HEK293T (cell line): ENCODE measurements at regions not wholly inside any gene's neighbourhood (a gene's known extent, or its start where the extent isn't known, plus 50 kb on each side); places are given as distances from the start of the nearest gene placed in this dataset.

Experiments used
- BHLHE40 ChIP-seq: fragments of 450-650 bp; IDR thresholded peaks from 2 replicates; pipeline ENCODE4 v1.6.1; 2016; ENCODE audit warnings: mild to moderate bottlenecking, moderate library complexity, borderline replicate concordance
- ELF4 ChIP-seq: fragments of 450-650 bp; IDR thresholded peaks from 2 replicates; pipeline ENCODE4 v1.6.1; 2017; ENCODE audit warnings: antibody characterized with exemption
- FOXK2 ChIP-seq: fragments of 450-650 bp; IDR thresholded peaks from 2 replicates; pipeline ENCODE4 v1.6.1; 2016; ENCODE audit warnings: mild to moderate bottlenecking
- FOXM1 ChIP-seq: fragments of 450-650 bp; IDR thresholded peaks from 2 replicates; pipeline ENCODE4 v1.6.1; 2017; ENCODE audit warnings: mild to moderate bottlenecking, borderline replicate concordance
- HDGF ChIP-seq: fragments of 450-650 bp; IDR thresholded peaks from 2 replicates; pipeline ENCODE4 v1.6.1; 2017; ENCODE audit warnings: antibody characterized with exemption, borderline replicate concordance
- SP1 ChIP-seq: fragments of 450-650 bp; IDR thresholded peaks from 2 replicates; pipeline ENCODE4 v1.6.1; 2017

- TF ChIP-seq FOXM1 (no peak), SP1 (no peak), HDGF (no peak), ELF4 (no peak), BHLHE40 (no peak), FOXK2 (no peak)
Measured at GRCh38 chr2:128836559-128837100, 518.0 kb upstream of the HS6ST1 start.
